GM23338 (cell line): ENCODE measurements at regions not wholly inside any gene's neighbourhood (a gene's known extent, or its start where the extent isn't known, plus 50 kb on each side); places are given as distances from the start of the nearest gene placed in this dataset.

Source experiments
- CREB1 ChIP-seq: fragments of 250-450 bp; sonication (Bioruptor Pico); IDR thresholded peaks from 2 replicates; pipeline ENCODE4 v1.5.0; 2020; ENCODE audit warnings: low read depth, mild to moderate bottlenecking, moderate library complexity
- CTCF ChIP-seq, 2 experiments: fragments of 200-600 bp in 1 of 2; sonication (generic) in 1 of 2; conservative IDR thresholded peaks; 2 replicates each; pipeline versions ENCODE4 v1.5.1 to v1.6.1; 2016 to 2017; ENCODE audit warnings: antibody characterized with exemption in 2 of 2, low read depth in 2 of 2, mild to moderate bottlenecking in 2 of 2, moderate library complexity in 1 of 2
- ETS1 ChIP-seq: IDR thresholded peaks from 2 replicates; pipeline ENCODE4 v1.6.1; 2016; ENCODE audit warnings: antibody characterized with exemption
- EZH2 ChIP-seq: fragments of 200-600 bp; sonication (generic); IDR thresholded peaks from one replicate; pipeline ENCODE4 v1.8.0; 2017; ENCODE audit warnings: antibody characterized with exemption, mild to moderate bottlenecking, low read depth; ENCODE audit not compliant: unreplicated experiment
- EZH2phosphoT487 ChIP-seq: fragments of 200-600 bp; sonication (generic); IDR thresholded peaks from one replicate; pipeline ENCODE4 v1.8.1; 2018; ENCODE audit warnings: antibody characterized with exemption; ENCODE audit not compliant: unreplicated experiment
- JUNB ChIP-seq: IDR thresholded peaks from one replicate; pipeline ENCODE4 v1.6.1; 2016; ENCODE audit warnings: antibody characterized with exemption; ENCODE audit not compliant: unreplicated experiment
- NANOG ChIP-seq: IDR thresholded peaks from 2 replicates; pipeline ENCODE4 v1.6.1; 2016; ENCODE audit warnings: antibody characterized with exemption, borderline replicate concordance
- POLR2AphosphoS5 ChIP-seq: IDR thresholded peaks from 2 replicates; pipeline ENCODE4 v1.6.1; 2016; ENCODE audit warnings: antibody characterized with exemption, low read depth
- REST ChIP-seq: IDR thresholded peaks from one replicate; pipeline ENCODE4 v1.6.1; 2018; ENCODE audit warnings: antibody characterized with exemption; ENCODE audit not compliant: unreplicated experiment
- STAT1 ChIP-seq: IDR thresholded peaks from one replicate; pipeline ENCODE4 v1.6.1; 2016; ENCODE audit warnings: antibody characterized with exemption; ENCODE audit not compliant: unreplicated experiment
- ZNF114 ChIP-seq: fragments of 250-450 bp; sonication (Bioruptor Pico); IDR thresholded peaks from 2 replicates; pipeline ENCODE4 v1.5.0; 2020; ENCODE audit warnings: mild to moderate bottlenecking, moderate library complexity
- ZNF331 ChIP-seq: fragments of 250-450 bp; sonication (Bioruptor Pico); IDR thresholded peaks from 2 replicates; pipeline ENCODE4 v1.5.0; 2020; ENCODE audit warnings: low read depth, mild to moderate bottlenecking, moderate library complexity
- ZNF462 ChIP-seq: fragments of 250-450 bp; sonication (Bioruptor Pico); IDR thresholded peaks from 2 replicates; pipeline ENCODE4 v1.5.0; 2020; ENCODE audit warnings: mild to moderate bottlenecking, moderate library complexity

- TF ChIP-seq CTCF (conservative IDR thresholded peaks at IDR 0.05; ENCODE audit: low read depth in 2 of 2) (no peak), ZNF114 (CRISPR knock-in tag) (no peak), EZH2 (no peak), REST (no peak), EZH2phosphoT487 (no peak), POLR2AphosphoS5 (no peak), ETS1 (no peak), ZNF331 (CRISPR knock-in tag) (no peak), CREB1 (CRISPR knock-in tag) (no peak), STAT1 (no peak), JUNB (no peak), ZNF462 (no peak), NANOG (no peak)
Measured at GRCh38 chr5:125870256-125870655, 553.0 kb upstream of the GRAMD2B start.
